GM13976 (cell line): ENCODE measurements at regions not wholly inside any gene's neighbourhood (a gene's known extent, or its start where the extent isn't known, plus 50 kb on each side); places are given as distances from the start of the nearest gene placed in this dataset.

Source experiments
- DNase-seq: peaks from one replicate; pipeline ENCODE4 v3.0.0; 2012; ENCODE audit warnings: low spot score
- CTCF ChIP-seq: IDR thresholded peaks from 2 replicates; pipeline ENCODE4 v1.5.1; 2012; ENCODE audit warnings: borderline replicate concordance, mild to moderate bottlenecking; ENCODE audit not compliant: insufficient read depth; ENCODE audit errors: extremely low read depth, missing control alignments, control extremely low read depth
- in situ Hi-C: fragments of 300-500 bp; cut with MboI; formaldehyde crosslinking; loops from one replicate; pipeline ENCODE4 v1.12.0; 2022; ENCODE audit warnings: low sequenced_read_pairs, mixed read lengths, inconsistent platforms; ENCODE audit not compliant: unreplicated experiment

- no peak for TF ChIP-seq CTCF
- DNase-seq, result no peak
- in situ Hi-C loops, result no loop called here
Observed at GRCh38 chr18:53765211-53765610, 459.3 kb downstream of the MBD2 start.

- in situ Hi-C loops, result no loop called here
- no peak for DNase-seq
- no peak for TF ChIP-seq CTCF
Observed at GRCh38 chr18:53764086-53764485, 460.4 kb downstream of the MBD2 start.

GRCh38 chr18:53757328-53757727, 467.1 kb downstream of the MBD2 start:
- in situ Hi-C loops, result no loop called here
- TF ChIP-seq CTCF, result no peak
- DNase-seq, result no peak

GRCh38 chr18:53756610-53756972, 467.9 kb downstream of the MBD2 start:
- in situ Hi-C loops, result no loop called here
- no peak for TF ChIP-seq CTCF
- DNase-seq, result no peak

- TF ChIP-seq CTCF, result no peak
- DNase-seq, result no peak
- in situ Hi-C loops, result no loop called here
Observed at GRCh38 chr18:53755914-53756609, 468.4 kb downstream of the MBD2 start.

GRCh38 chr18:53754154-53754553, 470.3 kb downstream of the MBD2 start:
- TF ChIP-seq CTCF, result no peak
- DNase-seq, result no peak
- in situ Hi-C loops, result no loop called here
